Suprapubic skin (tissue), 4 donors: ENCODE measurements at regions not wholly inside any gene's neighbourhood (a gene's known extent, or its start where the extent isn't known, plus 50 kb on each side); places are given as distances from the start of the nearest gene placed in this dataset.

ENCODE experiments used
- DNase-seq, 2 donors: peaks; one replicate each; pipeline ENCODE4 v3.0.0-alpha.2; 2019; ENCODE audit warnings: low spot score in 2 of 2
- H3K27ac ChIP-seq: fragments of 200-600 bp; sonication (generic); one replicate; pipeline ENCODE4 v1.5.1; 2019
- H3K27me3 ChIP-seq: fragments of 200-600 bp; sonication (generic); one replicate; pipeline ENCODE4 v1.5.1; 2019
- H3K36me3 ChIP-seq: fragments of 200-600 bp; sonication (generic); one replicate; pipeline ENCODE4 v1.5.1; 2019
- H3K4me1 ChIP-seq: fragments of 200-600 bp; sonication (generic); one replicate; pipeline ENCODE4 v1.5.1; 2019
- H3K4me3 ChIP-seq: fragments of 200-600 bp; sonication (generic); one replicate; pipeline ENCODE4 v1.5.1; 2019; ENCODE audit warnings: mild to moderate bottlenecking
- H3K9me3 ChIP-seq: fragments of 200-600 bp; sonication (generic); one replicate; pipeline ENCODE4 v1.5.1; 2019
- CTCF ChIP-seq, 2 donors: fragments of 200-600 bp in 1 of 2; fragments of 450-650 bp in 1 of 2; sonication (generic) in 1 of 2; IDR thresholded peaks; one replicate each; pipeline ENCODE4 v1.5.1; 2016 to 2019; ENCODE audit warnings: antibody characterized with exemption in 2 of 2, mild to moderate bottlenecking in 1 of 2, moderate library complexity in 1 of 2
- EP300 ChIP-seq: sonication (generic); formaldehyde crosslinking; IDR thresholded peaks from one replicate; pipeline ENCODE4 v1.6.1; 2017; ENCODE audit warnings: antibody characterized with exemption
- POLR2A ChIP-seq, 2 donors: fragments of 450-650 bp; IDR thresholded peaks; one replicate each; pipeline ENCODE4 v1.6.1; 2017; ENCODE audit warnings: antibody characterized with exemption in 2 of 2, mild to moderate bottlenecking in 2 of 2, moderate library complexity in 2 of 2
- POLR2AphosphoS5 ChIP-seq, 3 donors: sonication (generic); formaldehyde crosslinking; IDR thresholded peaks; one replicate each; pipeline ENCODE4 v1.6.1; 2017; ENCODE audit warnings: antibody characterized with exemption in 3 of 3
- WGBS: methylation state at CpG from one replicate; pipeline ENCODE4 v1.1.5; 2018; 5-methylcytosine and 5-hydroxymethylcytosine counted together

GRCh38 chr3:147582642-147583041 lies 173.5 kb downstream of the ZIC1 start:
- no peak for DNase-seq
- Histone ChIP-seq H3K36me3 (no peaks in the 10 kb centered on the region), H3K27ac (no peak overlapping the region), H3K4me1 (no peaks in the 10 kb centered on the region), H3K9me3 (no peaks in the 10 kb centered on the region), H3K27me3 (no peaks in the 10 kb centered on the region), H3K4me3 (no peak overlapping the region)
- TF ChIP-seq POLR2A (IDR thresholded peaks at IDR 0.05) (no peak), POLR2AphosphoS5 (IDR thresholded peaks at IDR 0.05) (no peak), EP300 (no peak), CTCF (IDR thresholded peaks at IDR 0.05) (no peak)

- Histone ChIP-seq H3K27me3 (no peaks in the 10 kb centered on the region), H3K36me3 (no peaks in the 10 kb centered on the region), H3K9me3 (no peaks in the 10 kb centered on the region), H3K27ac (no peak overlapping the region), H3K4me3 (no peak overlapping the region), H3K4me1 (no peaks in the 10 kb centered on the region)
- WGBS, result 81% methylated on average over 2 of the region's 2 CpGs
- TF ChIP-seq EP300 (no peak), CTCF (IDR thresholded peaks at IDR 0.05) (no peak), POLR2AphosphoS5 (IDR thresholded peaks at IDR 0.05) (no peak), POLR2A (IDR thresholded peaks at IDR 0.05) (no peak)
- DNase-seq, result no peak
Measured at GRCh38 chr3:147589016-147589415, 179.9 kb downstream of the ZIC1 start.

GRCh38 chr3:147604136-147604535 lies 195.0 kb downstream of the ZIC1 start:
- no peaks in the 10 kb centered on the region for H3K4me1 ChIP-seq
- H3K9me3 ChIP-seq, result peaks cover 2% of the 10 kb centered on the region
- no peak overlapping the region for H3K27ac ChIP-seq
- 74% methylated on average over 4 of the region's 4 CpGs for WGBS
- H3K36me3 ChIP-seq, result no peaks in the 10 kb centered on the region
- H3K4me3 ChIP-seq, result no peak overlapping the region
- TF ChIP-seq POLR2AphosphoS5 (IDR thresholded peaks at IDR 0.05), result no peak
- no peak for TF ChIP-seq CTCF (IDR thresholded peaks at IDR 0.05)
- no peak for TF ChIP-seq EP300
- no peak for TF ChIP-seq POLR2A (IDR thresholded peaks at IDR 0.05)
- DNase-seq, result no peak
- no peaks in the 10 kb centered on the region for H3K27me3 ChIP-seq

GRCh38 chr3:147613725-147614124 lies 204.6 kb downstream of the ZIC1 start:
- H3K9me3 ChIP-seq, result no peaks in the 10 kb centered on the region
- no peaks in the 10 kb centered on the region for H3K27me3 ChIP-seq
- H3K4me3 ChIP-seq, result no peak overlapping the region
- WGBS, result 34% methylated on average over 3 of the region's 3 CpGs
- DNase-seq, result no peak
- no peak overlapping the region for H3K27ac ChIP-seq
- no peaks in the 10 kb centered on the region for H3K36me3 ChIP-seq
- TF ChIP-seq EP300, result no peak
- TF ChIP-seq CTCF (IDR thresholded peaks at IDR 0.05), result no peak
- no peak for TF ChIP-seq POLR2AphosphoS5 (IDR thresholded peaks at IDR 0.05)
- TF ChIP-seq POLR2A (IDR thresholded peaks at IDR 0.05), result no peak
- H3K4me1 ChIP-seq, result no peaks in the 10 kb centered on the region

GRCh38 chr3:147614210-147614609 lies 205.0 kb downstream of the ZIC1 start:
- H3K9me3 ChIP-seq, result no peaks in the 10 kb centered on the region
- WGBS, result 56% methylated on average over 3 of the region's 3 CpGs
- H3K27me3 ChIP-seq, result no peaks in the 10 kb centered on the region
- no peaks in the 10 kb centered on the region for H3K4me1 ChIP-seq
- no peak for DNase-seq
- no peak overlapping the region for H3K4me3 ChIP-seq
- no peaks in the 10 kb centered on the region for H3K36me3 ChIP-seq
- no peak overlapping the region for H3K27ac ChIP-seq
- TF ChIP-seq EP300 (no peak), POLR2AphosphoS5 (IDR thresholded peaks at IDR 0.05) (no peak), POLR2A (IDR thresholded peaks at IDR 0.05) (no peak), CTCF (IDR thresholded peaks at IDR 0.05) (no peak)
